GM18520 (cell line): ENCODE measurements at regions not wholly inside any gene's neighbourhood (a gene's known extent, or its start where the extent isn't known, plus 50 kb on each side); places are given as distances from the start of the nearest gene placed in this dataset.

Source experiments
- ATAC-seq: cut with Tn5 transposase; IDR thresholded peaks from one replicate; pipeline ENCODE4 v1.9.1; 2021; ENCODE audit not compliant: unreplicated experiment

DNA sequence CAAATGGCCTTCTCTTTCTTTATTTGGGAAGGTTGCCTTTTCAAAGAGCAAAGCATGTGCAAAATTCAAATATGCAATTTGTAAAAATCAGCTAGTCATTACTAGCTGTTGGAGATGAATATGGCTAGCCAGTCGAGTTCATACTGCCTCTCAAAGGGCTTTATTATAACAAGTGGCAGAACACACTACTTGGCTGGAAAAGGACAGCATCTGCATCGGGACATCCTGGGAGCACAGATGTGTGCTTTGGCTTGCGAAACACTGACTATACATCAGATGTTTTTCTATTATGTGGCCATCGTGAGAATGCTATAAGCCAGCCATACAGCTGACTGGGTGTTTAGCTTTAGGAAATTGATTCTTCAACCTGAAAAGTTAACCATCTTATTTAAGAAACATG lies 424.2 kb downstream of the KCTD12 start:
- no peak for ATAC-seq

DNA sequence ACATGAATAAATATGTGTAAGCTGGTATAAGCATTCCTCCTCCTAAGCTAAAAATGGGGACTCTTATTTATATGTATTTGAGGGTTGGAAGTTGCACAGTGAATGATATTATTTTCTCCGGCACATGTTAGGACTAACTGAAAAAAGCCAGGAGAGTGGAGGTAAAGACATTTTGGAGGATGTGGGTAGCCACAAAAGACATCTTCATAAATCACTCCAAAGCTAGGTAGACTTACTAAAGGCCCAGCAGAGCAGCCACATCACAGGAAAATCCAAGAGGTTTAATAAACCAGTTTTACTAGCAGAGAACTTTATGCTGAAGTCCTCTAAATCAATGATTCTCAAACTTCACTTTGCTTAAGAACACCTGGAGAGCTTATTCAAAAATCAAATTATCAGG lies 424.7 kb downstream of the KCTD12 start:
- ATAC-seq: no peak

DNA sequence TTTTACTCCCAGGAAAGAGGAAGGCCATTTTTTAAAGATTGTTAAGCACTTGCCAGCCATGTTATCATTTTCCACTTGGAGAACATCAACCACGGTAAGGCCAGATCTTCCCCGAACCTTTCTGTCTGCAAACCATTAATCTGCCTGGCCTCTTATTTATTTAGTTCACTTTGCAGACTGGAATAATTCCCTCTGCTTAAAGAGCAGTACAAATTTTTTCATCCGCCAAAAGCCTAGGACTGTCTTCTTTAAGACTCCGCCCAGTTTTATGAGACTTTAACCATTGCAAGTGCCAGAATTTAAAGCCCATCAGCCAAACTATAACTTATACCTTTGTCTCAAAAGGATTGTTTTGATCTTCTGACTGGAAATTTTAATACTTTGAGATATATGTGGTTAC lies 426.3 kb downstream of the KCTD12 start:
- ATAC-seq: no peak

DNA sequence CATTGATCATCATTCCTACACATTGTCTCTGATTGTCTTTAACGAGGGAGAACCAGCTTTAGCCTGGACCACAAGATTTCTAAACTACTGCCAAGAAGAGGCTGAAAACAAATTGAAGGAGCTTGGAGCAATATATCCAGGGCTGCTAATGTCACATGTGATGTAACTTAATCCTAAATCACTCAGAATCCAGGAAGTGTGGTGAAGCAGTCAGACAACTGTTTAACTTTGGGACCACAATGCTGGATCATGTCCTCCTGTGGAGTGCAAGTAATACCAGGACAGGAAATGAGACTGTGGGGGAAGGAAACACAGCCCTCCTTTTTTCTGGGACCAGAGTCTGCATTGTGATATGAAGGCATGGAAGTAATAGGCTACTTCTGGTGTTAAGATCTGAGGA lies 430.2 kb downstream of the KCTD12 start:
- no peak for ATAC-seq

DNA sequence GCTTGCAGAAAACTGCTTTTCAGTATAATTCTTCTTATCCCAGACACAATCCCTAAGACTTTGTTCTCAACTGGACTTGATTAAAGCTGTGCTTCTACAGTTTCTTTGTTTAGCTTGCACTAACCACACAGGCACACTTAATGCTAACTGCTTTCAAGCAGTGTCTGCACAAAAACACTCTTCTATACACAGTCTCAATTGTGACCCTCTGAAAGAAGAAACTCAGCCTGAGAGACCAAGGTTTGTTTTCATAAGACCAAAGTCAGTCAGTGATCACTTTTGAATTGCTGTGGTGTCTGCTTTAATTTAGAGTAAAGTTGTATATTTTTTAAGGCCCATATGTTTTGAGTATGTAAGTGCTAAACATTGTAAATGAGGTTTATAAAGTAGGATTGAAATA lies 431.2 kb downstream of the KCTD12 start:
- ATAC-seq: no peak

DNA sequence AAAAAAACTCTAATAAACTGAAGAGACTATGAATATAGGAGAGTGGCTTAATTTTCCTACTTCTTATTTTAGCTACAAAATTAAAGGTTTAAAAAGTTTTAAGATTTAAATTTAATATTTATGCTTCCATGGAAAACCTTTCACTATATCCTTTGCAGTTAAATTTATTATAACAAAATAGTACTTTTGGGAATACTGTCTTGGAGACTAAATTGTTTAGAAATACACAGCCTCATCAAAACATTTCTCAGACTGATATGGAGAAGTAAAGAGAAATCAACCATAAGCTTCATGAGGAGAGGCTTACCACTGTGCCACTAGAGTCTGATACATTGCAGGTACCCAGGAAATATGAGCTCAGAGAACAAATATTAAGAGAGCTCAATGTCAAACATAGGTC lies 436.5 kb downstream of the KCTD12 start:
- ATAC-seq: no peak

DNA sequence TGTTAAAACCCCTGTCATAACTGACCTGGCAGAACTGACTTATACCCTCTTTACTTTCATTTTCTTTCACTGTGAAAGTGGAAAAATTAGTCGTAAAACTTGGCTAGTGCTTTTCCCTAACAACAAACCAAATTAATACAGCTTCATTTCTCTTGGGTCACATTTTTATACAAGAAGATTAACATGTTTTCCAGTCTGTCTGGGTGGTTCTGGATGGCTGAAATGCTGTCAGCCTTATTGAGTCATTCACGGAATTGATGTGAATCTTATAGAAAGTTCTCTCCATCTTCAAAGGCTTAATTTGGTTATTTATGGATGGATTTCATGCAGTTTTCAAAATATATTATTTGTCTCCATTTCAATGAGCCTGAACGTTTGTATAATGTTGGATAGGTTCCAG lies 440.0 kb downstream of the KCTD12 start:
- no peak for ATAC-seq

DNA sequence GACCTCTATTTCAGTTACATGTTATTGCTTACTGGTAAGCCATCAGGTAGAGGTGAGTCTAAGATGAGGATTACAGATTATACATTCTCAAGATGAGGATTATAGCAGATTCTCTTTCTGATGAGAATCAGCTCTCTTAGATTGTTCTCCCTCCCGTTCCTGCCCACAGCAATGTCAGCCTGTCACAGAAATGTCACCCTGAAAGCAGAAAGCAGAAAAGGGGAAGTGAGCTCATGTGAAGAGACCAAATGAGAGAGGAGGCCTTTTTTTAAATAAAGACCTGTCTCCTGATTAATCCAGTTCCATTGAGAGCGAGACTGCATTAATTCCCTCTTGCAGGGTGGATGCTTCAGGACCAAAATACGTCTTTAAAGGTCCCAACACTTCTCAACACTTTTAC lies 445.6 kb downstream of the KCTD12 start:
- peak; percentile 91 for ATAC-seq

DNA sequence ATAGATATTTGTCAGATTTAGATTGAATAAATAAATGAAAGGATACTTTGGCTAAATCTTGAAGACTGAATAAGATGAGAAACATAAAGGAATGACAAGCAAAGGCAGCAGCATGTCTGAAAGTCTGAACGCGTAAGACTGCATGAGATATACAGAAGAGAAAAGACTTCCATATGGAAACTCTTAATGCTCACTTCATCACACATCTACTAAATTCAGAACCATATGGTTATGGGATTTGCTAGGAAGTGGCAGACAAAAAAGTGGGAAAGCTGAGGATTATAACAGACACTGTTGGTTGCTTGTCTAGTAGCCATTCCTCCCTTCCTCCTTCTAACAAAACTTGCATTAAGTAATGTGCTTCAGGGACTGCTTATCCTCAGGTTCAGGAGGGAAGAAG lies 446.7 kb downstream of the KCTD12 start:
- no peak for ATAC-seq

DNA sequence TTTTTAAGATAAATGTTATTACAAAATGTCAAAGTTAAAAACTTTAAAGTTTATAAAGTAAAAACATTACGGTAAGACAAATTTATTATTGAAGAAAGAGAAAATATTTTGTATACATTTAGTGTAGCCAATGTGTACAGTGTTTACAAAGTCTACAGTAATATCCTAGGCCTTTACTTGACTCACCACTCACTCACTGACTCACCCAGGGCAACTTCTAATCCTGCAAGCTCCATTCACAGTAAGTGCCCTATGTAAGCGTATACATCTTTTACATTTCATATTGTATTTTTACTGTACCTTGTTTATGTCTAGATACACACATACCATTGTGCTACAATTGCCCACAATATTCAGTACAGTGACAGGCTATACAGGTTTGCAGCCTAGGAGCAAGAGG lies 448.2 kb downstream of the KCTD12 start:
- no peak for ATAC-seq

DNA sequence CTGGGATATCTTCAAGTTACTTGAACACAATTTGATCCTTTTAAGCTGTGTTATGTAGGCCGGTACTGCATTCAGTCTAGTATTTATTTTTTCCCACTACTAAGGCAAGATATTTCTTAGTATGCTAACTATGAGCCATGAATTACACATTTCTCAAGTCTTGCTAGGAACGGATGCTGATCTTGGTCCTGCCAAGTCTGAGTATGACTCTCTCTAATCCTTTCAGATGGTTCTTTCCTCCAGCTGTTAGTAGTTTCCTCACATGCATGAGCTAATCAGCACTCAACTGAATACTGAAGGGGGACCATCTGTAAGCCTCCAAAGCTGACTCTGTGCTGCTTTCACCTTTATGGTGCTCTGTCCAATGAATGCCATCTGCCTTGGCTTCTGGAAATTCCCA lies 460.3 kb downstream of the KCTD12 start:
- ATAC-seq: no peak

DNA sequence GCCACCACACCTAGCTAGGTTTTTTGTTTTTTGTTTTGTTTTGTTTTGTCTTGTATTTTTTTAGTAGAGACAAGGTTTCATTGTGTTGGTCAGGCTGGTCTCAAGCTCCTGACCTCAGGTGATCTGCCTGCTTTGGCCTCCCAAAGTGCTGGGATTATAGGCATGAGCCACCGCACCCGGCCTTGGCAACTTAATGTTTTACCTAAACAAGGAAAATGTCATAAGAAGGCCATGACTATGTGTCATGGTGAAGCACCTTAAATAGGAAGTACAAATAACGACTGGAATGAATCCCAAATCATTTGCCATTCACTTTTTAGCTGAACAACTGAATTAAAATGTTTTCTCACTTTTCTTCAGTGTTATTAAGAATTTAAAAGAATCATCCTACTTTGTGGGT lies 465.2 kb downstream of the KCTD12 start:
- ATAC-seq: no peak

DNA sequence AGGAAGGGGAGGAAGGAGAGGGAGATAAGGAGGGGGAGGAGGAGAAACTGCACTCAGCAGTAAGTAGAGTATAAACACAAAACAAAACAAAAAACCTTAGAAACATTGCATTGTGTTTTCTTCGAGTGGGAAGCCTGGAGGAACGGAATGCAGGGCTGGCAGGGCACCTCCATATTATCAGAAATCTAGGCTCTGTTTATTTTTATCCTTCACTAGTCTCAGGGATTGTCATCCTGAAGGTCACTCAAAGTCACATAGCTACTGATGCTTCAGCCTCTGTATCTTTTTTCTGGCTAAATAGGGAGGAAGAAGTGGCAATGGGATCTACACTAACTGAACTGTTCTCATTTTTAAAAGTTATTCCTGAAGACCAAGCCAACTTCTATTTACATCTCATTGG lies 467.8 kb downstream of the KCTD12 start:
- no peak for ATAC-seq

DNA sequence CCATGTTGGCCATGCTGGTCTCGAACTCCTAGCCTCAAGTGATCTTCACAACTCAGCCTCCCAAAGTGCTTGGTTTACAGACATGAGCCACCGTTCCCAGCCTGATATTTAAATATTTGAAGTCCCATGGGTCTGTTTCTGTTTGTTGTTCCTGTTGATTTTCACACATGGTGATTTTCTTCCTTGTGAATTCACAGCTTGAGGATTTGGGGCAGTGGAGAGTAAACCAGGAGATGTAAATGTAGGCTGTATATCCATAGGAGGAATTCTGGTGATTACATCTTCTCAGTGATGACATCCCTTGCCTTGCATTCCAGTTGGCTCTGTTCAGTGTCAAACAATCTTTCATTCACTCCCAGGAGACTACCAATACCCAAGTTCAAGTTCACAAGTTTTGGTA lies 471.9 kb downstream of the KCTD12 start:
- no peak for ATAC-seq

DNA sequence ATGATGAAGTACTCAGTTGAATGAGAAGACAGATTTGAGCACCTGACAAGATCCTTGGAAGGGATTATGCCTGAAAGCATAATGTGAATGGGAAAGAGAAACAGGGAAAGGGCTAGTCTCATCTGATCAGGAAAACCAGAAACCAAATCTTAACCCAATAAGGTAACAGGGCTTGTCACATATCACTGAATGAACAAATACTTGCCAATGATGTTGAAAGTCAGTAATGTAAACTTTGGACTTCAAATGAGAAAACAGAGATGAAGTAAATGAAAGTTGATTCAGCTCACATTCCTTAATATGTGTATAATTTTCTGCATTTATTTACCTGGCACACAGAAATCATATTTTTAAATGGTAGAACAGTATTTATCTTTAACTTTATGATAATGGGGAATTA lies 480.0 kb downstream of the KCTD12 start:
- no peak for ATAC-seq

DNA sequence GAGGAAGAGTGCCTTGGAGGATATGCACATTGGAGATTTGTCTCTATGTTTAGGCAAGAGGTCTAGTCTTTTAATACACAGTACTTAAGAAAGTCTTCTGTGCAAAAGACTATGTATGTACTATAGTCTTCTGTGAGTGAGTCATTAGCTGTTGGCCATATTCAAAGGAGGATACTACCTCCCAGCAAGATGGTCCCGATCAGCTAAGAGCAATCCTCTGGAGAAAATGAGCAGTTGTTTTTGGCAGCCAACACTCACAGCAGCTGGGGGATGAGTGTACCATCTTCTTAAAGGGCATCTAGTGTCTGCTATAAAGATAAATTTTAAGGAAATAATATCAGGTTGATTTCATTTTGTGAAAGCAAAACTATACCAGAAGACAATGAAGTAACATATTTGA lies 487.8 kb downstream of the KCTD12 start:
- ATAC-seq: no peak

DNA sequence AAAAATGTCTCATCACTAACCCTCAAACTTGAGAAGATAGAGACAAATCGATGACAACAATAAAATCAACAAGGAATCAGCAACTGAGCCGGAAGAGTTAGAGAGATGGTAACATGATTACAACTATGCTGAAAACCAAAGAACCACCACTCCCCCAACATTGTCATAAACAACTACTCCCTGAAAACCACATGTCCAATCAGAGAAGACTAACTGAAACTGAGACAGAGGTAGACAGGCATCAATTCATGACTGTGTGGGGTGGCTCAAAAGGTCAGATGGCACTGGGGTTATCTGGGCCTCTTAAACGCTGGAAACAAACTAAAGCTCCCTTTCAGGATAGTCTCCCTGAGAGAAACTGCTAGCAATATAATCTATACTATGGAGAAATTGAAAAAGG lies 488.8 kb downstream of the KCTD12 start:
- ATAC-seq: no peak

DNA sequence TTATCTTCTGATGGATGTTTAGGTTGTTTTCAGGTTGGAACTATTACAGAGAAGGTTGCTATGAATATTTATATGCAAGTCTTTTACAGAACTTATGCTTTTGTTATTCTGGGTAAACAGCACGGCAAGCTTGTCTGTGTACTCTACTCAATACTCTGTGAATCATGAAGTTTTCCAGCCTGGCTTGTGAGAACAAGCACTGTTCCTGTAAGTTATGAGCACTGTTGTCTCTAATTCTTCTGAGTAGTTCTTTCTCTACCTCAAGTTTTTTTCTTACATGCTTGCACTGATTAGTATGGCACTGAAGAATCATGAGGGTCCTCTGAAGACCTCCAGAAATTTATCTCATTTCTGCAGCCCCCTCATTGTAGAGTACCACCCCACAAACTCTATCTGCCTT lies 496.9 kb downstream of the KCTD12 start:
- no peak for ATAC-seq

DNA sequence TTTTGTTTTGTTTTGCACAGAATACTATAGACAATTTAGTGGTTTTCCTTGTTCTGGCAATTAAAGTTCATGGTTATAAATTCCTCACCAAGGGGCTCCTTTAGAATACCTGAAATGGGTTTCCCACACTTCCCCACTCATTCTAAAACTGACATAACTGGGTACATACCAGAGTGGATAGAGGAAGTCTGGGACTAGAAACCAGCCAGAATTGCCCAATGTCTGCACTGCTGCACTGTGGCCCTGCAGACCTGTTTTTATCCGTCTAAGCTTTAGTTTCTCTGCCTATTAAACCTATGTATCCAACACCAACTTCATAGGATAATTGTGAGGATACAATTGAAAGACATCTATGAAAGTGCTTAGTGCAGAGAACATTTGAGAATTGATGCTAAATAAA lies 498.6 kb downstream of the KCTD12 start:
- ATAC-seq: no peak

DNA sequence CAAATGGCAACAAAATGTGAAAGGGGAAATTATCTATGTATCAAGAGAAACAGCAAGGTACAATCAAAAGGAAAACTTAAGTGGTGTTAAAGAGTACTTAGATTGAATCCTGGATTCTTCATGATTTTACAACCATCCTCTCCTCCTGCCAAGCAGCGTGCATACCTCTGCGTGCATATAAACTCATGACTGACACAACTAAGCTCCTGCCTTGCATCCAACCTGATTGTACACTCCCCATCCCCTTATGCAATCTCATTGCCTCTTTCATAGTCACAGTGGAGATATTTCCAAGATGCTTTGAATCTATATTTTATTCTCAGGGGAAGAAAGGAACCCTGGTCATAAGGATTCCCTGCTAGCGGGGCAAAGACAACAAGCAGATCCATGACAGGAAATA lies 499.9 kb downstream of the KCTD12 start:
- no peak for ATAC-seq

DNA sequence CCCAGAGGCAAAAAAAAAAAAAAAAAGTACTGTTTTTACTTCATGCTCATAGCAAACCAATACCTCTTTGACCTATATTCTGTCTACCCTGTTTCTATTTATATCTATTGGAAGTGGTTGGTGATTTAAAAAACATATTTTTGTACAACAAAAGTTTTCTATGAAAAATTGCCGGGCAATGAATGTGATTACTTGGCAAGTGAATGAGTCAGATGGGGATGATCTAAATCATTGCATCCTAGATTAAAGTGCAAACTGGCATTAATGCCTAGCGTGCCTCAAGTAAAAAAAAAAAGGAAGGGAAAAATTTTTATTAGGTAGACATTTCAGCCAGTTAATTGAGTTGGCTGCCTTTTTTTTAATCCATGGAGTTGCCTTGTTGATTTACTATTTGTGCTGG lies 500.6 kb downstream of the KCTD12 start:
- ATAC-seq: no peak

DNA sequence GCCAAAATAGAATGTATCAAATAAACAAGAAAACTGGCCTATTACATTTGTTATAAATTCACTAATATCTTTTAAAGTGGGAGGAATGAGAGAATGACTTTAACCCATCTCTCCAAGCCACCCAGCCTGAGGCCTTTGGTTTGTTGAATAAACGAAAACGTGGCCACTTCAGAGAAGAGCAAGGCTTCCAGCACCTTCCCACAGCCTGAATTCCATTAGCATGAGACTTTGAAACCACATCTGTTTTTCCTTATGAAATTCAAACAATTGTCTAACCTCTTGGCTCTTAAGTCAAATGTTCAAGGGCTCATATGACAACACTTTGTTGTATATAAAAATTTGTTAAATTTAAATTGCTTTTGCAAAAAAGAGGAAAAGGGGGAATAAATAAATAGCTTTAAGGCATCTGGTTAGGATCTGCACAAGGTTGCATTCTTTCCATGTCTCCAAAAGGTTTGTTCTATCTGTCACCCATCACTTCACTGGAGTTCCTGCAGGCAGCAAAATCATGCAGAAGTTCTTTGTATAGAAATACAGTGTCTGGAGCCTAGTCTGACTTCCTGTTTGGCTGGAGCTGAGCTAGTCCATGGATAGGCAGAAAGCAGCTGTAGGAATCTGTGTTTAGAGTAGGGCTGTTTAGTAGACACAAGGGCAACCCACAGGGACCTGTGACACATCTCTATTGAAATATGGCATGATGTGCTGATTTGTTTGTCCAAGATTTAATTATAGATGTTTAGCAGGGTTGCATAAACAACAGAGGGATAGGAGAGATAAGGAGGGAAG lies 502.3 kb downstream of the KCTD12 start:
- no peak for ATAC-seq

DNA sequence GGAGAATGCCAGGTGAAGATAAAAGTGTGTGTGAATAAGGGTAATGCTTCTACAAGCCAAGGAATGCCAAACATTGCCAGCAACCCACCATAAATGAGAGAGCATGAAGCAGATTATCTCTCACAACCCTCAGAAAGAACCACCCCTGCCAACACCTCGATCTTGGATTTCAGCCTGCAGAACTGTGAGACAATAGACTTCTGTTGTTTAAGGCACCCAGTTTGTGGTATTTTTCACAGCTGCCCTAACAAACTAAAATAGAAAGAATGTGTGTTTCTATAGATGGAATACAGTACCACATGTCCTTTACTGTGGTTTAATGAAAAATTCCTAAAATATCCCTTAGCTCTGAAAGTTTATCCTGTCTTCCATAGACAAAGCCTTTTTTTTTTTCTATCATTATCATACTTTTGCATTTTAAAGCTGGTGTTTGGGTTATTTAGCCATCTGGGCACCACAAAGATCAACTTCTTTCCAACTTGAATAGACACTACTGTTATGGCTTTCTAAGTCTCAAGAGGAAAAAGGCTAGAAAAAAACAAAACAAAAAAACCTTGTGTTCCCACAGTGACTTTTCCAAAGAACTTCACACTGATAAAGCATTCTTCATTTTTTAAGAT lies 505.6 kb downstream of the KCTD12 start:
- ATAC-seq: no peak
